GM21786 (cell line): ENCODE measurements at regions not wholly inside any gene's neighbourhood (a gene's known extent, or its start where the extent isn't known, plus 50 kb on each side); places are given as distances from the start of the nearest gene placed in this dataset.

ENCODE experiments used
- ATAC-seq: cut with Tn5 transposase; IDR thresholded peaks from one replicate; pipeline ENCODE4 v1.9.1; 2021; ENCODE audit not compliant: unreplicated experiment

DNA sequence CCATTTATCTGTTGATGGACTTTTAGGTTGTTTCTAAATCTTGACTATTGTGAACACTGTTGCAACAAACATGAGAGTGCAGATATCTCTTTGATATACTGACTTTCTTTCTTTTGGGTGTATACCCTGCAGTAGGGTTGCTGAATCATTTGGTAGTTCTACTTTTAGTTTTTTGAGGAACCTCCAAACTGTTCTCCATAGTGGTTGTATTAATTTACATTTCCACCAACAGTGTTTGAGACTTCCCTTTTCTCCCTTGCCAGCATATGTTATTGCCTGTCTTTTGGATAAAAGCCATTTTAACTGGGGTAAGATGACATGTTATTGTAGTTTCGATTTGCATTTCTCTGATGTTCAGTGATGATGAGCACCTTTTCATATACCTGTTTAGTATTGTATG, 330.0 kb downstream of the DDX10 start:
- ATAC-seq: no peak

DNA sequence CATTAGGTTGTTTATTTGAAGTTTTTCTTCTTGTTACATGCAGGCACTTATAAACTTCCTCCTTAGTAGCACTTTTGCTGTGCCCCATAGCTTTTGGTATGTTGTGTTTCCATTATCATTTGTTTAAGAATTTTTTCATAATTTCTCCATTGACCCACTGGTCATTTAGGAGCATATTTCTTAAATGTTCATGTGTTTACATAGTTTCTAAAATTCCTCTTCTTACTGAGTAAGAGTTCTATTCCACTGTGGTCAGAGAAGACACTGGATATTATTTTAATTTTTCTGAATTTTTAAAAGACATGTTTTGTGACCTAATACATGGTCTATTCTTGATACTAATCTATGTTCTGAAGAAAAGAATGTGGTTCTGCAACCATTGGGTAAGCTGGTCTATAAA, 333.0 kb downstream of the DDX10 start:
- no peak for ATAC-seq

DNA sequence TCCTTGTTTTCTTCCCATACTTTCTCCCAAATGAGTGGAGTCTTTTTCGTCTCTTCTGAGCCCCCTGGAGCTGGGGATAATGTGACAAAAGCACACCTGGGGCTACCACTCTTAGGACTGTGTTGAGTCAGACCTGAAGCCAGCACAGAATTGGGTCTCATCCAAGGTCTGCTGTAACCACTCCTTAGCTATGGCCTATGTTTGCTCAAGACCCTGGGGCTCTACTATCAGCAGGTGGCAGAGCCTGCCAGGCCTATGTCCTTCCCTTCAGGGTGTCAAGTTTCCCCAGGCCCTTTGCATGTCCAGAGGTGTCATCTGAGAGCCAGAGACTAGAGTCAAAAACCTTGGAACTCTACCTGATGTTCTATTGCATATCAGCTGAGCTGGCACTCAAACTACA, 335.7 kb downstream of the DDX10 start:
- no peak for ATAC-seq

GRCh38 chr11:109001585-109001984, 336.7 kb downstream of the DDX10 start:
- ATAC-seq: no peak

- no peak for ATAC-seq
Observed at GRCh38 chr11:109012991-109013390, 348.1 kb downstream of the DDX10 start.

GRCh38 chr11:109015283-109015682, 350.4 kb downstream of the DDX10 start:
- ATAC-seq: no peak

- no peak for ATAC-seq
Observed at GRCh38 chr11:109016724-109017123, 351.9 kb downstream of the DDX10 start.

- no peak for ATAC-seq
Observed at GRCh38 chr11:109017489-109017888, 352.6 kb downstream of the DDX10 start.

DNA sequence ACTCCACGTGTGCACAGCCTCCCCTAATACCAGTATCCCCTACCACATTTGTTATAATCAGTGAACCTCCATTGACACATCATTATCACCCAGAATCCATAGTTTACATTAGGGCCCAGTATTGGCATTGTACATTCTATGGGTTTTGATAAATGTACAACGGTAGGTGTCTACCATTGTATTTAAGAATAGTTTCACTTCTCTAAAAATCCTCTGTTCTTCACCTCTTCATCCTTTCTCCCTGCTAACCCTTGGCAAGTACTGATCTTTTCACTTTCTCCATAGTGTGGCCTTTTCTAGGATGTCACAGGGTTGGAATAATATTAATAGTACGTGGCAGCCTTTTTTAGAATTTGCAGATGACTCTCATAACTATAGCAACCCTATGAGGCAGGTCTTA, 353.8 kb downstream of the DDX10 start:
- no peak for ATAC-seq

- no peak for ATAC-seq
Observed at GRCh38 chr11:109019342-109019936, 354.6 kb downstream of the DDX10 start.

DNA sequence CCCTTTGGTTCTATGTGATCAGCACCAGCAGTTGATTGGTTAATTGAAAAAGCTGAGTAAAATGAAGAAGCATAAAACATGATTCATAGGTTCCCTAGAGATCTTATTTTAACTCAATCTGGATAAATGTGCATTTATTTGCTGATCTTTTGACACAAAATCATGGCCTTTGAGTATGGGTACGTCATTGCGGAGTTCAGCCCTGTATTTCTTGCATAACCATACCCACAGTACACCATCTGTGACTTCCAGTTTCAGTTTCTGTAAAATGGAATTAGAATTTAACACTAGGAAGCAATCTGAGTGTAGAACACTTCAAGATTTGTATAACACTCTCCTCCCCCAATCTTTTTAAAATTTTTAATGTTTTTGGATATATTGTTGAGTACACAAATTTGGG, 358.2 kb downstream of the DDX10 start:
- ATAC-seq: no peak

DNA sequence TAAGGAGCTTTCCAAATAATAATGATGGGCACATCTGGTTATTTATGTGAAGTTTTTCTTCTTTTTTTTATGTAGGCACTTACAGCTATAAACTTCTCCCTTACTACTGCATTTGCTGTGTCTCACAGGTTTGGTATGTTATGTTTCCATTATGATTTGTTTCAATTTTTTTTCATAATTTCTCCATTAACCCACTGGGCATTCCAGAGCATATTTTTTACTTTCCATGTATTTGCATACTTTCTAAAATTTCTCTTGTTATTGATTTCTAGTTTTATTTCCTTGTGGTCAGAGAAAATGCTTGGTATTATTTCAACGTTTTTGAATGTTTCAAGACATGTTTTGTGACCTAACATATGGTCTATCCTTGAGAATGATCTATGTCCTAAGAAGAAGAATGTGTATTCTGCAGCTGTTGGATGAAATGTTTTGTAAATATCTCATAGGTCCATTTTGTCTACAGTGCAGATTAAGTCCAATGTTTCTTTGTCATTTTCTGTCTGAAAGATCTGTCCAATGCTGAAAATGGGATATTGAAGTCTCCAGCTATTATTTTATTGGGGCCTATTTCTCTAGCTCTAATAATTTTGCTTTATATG, 362.1 kb downstream of the DDX10 start:
- no peak for ATAC-seq

- no peak for ATAC-seq
Observed at GRCh38 chr11:109027851-109028250, 363.0 kb downstream of the DDX10 start.

- no peak for ATAC-seq
Observed at GRCh38 chr11:109029927-109030326, 365.1 kb downstream of the DDX10 start.

GRCh38 chr11:109033627-109034338, 368.9 kb downstream of the DDX10 start:
- ATAC-seq: no peak

- ATAC-seq: no peak
Observed at GRCh38 chr11:109034339-109034696, 369.4 kb downstream of the DDX10 start.

- ATAC-seq: no peak
Observed at GRCh38 chr11:109035284-109035683, 370.4 kb downstream of the DDX10 start.

DNA sequence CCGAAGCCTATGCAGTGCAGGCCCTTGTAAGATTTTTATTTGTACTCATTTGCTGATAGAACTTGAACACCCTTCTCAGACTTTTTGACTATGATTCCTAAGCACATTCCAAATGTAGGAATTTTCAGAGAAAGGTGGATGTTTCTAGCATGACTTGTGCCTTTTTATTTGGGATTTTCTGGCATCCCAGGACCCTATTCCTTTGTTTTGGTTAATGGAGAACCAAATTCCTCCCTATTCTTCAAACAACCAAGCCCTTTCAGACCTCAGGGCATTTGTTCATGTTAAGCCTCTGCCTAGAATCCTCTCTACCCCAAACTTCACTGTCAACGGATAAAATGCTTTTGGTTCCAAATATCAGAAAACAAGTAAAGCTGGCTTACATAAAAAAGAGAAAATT, 371.1 kb downstream of the DDX10 start:
- no peak for ATAC-seq

DNA sequence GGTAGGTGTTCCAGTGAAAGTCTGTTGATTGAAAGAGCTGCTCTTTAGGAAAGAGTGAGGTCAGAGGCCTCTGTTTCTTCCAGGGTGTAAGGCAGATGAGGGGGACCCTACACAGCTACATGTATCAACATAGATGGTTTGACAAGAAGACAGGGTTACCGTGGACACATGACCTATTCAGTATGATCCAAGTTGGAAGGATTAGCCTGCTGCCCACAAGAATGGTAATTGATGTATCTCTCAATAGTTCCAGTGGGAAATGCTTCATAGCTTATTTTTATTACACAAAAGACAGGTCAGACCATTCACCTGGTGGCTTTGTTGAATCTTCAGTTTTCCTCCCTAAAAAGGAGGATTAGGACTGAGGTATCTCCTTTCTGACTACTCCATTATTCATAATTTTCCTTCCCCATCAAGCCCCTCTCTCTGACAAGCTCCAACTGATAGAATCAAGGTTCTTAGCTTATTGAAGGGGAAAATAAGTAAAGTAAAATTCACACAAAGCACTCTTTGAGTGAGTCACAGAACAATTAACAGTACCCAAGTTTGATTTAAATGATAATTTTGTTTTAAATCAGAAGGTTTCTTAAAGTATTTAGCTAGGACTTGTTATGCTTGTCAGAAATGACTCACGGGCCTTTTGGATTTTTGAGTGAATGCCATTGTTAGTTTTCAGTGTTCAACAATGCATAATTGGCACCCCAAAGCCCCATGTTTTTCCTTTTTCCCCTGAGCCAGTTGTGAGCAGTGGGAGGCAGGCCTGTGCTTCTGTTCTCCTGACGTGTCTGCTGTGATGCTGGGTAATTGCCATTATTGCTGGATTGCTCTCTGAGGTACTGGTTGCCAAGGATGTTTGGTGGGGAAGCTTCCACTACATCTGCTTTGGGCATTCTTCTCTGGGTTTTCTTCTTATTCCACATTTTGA, 373.2 kb downstream of the DDX10 start:
- ATAC-seq: no peak

- no peak for ATAC-seq
Observed at GRCh38 chr11:109039611-109040010, 374.7 kb downstream of the DDX10 start.

DNA sequence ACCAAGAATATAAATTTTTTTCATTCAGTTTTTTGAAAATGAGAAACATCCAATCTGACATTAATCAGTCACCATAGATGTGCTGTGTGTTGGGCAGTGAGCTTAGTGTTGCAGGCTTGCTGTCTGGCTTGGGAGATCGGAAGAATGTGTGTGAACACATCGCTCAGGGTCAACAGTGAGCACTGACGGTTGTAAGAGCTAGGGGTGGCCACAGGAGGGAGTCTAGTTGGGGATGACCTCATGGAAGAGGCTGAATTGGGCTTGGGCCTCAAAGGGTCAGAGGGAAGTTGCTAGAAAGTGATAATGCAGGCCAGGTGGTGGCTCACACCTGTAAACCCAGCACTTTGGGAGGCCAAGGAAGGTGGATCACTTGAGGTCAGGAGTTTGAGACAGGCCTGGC, 375.4 kb downstream of the DDX10 start:
- ATAC-seq: no peak

GRCh38 chr11:109041876-109042275, 377.0 kb downstream of the DDX10 start:
- no peak for ATAC-seq
